Suprapubic skin (tissue), 4 donors: ENCODE measurements at regions not wholly inside any gene's neighbourhood (a gene's known extent, or its start where the extent isn't known, plus 50 kb on each side); places are given as distances from the start of the nearest gene placed in this dataset.

Experiments
- DNase-seq, 2 donors: peaks; one replicate each; pipeline ENCODE4 v3.0.0-alpha.2; 2019; ENCODE audit warnings: low spot score in 2 of 2
- H3K27ac ChIP-seq: fragments of 200-600 bp; sonication (generic); one replicate; pipeline ENCODE4 v1.5.1; 2019
- H3K27me3 ChIP-seq: fragments of 200-600 bp; sonication (generic); one replicate; pipeline ENCODE4 v1.5.1; 2019
- H3K36me3 ChIP-seq: fragments of 200-600 bp; sonication (generic); one replicate; pipeline ENCODE4 v1.5.1; 2019
- H3K4me1 ChIP-seq: fragments of 200-600 bp; sonication (generic); one replicate; pipeline ENCODE4 v1.5.1; 2019
- H3K4me3 ChIP-seq: fragments of 200-600 bp; sonication (generic); one replicate; pipeline ENCODE4 v1.5.1; 2019; ENCODE audit warnings: mild to moderate bottlenecking
- H3K9me3 ChIP-seq: fragments of 200-600 bp; sonication (generic); one replicate; pipeline ENCODE4 v1.5.1; 2019
- EP300 ChIP-seq: sonication (generic); formaldehyde crosslinking; IDR thresholded peaks from one replicate; pipeline ENCODE4 v1.6.1; 2017; ENCODE audit warnings: antibody characterized with exemption
- POLR2A ChIP-seq, 2 donors: fragments of 450-650 bp; IDR thresholded peaks; one replicate each; pipeline ENCODE4 v1.6.1; 2017; ENCODE audit warnings: antibody characterized with exemption in 2 of 2, mild to moderate bottlenecking in 2 of 2, moderate library complexity in 2 of 2
- POLR2AphosphoS5 ChIP-seq, 3 donors: sonication (generic); formaldehyde crosslinking; IDR thresholded peaks; one replicate each; pipeline ENCODE4 v1.6.1; 2017; ENCODE audit warnings: antibody characterized with exemption in 3 of 3
- WGBS: methylation state at CpG from one replicate; pipeline ENCODE4 v1.1.5; 2018; 5-methylcytosine and 5-hydroxymethylcytosine counted together
- TF ChIP-seq, protein P1 (sequence below), 2 donors: fragments of 200-600 bp in 1 of 2; fragments of 450-650 bp in 1 of 2; sonication (generic) in 1 of 2; IDR thresholded peaks; one replicate each; pipeline ENCODE4 v1.5.1; 2016 to 2019; ENCODE audit warnings: antibody characterized with exemption in 2 of 2, mild to moderate bottlenecking in 1 of 2, moderate library complexity in 1 of 2

GRCh38 chr10:118912961-118913600 is 116.4 kb upstream of the NANOS1 start:
- DNase-seq, result no peak
- no peak overlapping the region for H3K27ac ChIP-seq
- 80% methylated on average over 4 of the region's 4 CpGs for WGBS
- no peaks in the 10 kb centered on the region for H3K27me3 ChIP-seq
- no peaks in the 10 kb centered on the region for H3K4me1 ChIP-seq
- no peaks in the 10 kb centered on the region for H3K9me3 ChIP-seq
- no peaks in the 10 kb centered on the region for H3K36me3 ChIP-seq
- TF ChIP-seq POLR2A (IDR thresholded peaks at IDR 0.05) (no peak), POLR2AphosphoS5 (IDR thresholded peaks at IDR 0.05) (no peak), EP300 (no peak)
- TF ChIP-seq, protein P1, sequence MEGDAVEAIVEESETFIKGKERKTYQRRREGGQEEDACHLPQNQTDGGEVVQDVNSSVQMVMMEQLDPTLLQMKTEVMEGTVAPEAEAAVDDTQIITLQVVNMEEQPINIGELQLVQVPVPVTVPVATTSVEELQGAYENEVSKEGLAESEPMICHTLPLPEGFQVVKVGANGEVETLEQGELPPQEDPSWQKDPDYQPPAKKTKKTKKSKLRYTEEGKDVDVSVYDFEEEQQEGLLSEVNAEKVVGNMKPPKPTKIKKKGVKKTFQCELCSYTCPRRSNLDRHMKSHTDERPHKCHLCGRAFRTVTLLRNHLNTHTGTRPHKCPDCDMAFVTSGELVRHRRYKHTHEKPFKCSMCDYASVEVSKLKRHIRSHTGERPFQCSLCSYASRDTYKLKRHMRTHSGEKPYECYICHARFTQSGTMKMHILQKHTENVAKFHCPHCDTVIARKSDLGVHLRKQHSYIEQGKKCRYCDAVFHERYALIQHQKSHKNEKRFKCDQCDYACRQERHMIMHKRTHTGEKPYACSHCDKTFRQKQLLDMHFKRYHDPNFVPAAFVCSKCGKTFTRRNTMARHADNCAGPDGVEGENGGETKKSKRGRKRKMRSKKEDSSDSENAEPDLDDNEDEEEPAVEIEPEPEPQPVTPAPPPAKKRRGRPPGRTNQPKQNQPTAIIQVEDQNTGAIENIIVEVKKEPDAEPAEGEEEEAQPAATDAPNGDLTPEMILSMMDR (IDR thresholded peaks at IDR 0.05), result no peak
- no peak overlapping the region for H3K4me3 ChIP-seq

- no peak for TF ChIP-seq POLR2A (IDR thresholded peaks at IDR 0.05)
- TF ChIP-seq, protein P1 (IDR thresholded peaks at IDR 0.05), result no peak
- TF ChIP-seq EP300, result no peak
- no peak for TF ChIP-seq POLR2AphosphoS5 (IDR thresholded peaks at IDR 0.05)
- Histone ChIP-seq H3K9me3 (no peaks in the 10 kb centered on the region), H3K27me3 (no peaks in the 10 kb centered on the region), H3K36me3 (no peaks in the 10 kb centered on the region), H3K27ac (no peak overlapping the region), H3K4me3 (no peak overlapping the region), H3K4me1 (no peaks in the 10 kb centered on the region)
- no peak for DNase-seq
- 74% methylated on average over 4 of the region's 4 CpGs for WGBS
These were observed 115.7 kb upstream of the NANOS1 start for GRCh38 chr10:118913825-118914224.

GRCh38 chr10:118914629-118915028 is 114.9 kb upstream of the NANOS1 start:
- Histone ChIP-seq H3K27me3 (no peaks in the 10 kb centered on the region), H3K4me1 (no peaks in the 10 kb centered on the region), H3K36me3 (no peaks in the 10 kb centered on the region), H3K9me3 (no peaks in the 10 kb centered on the region), H3K27ac (no peak overlapping the region), H3K4me3 (no peak overlapping the region)
- TF ChIP-seq EP300, result no peak
- no peak for TF ChIP-seq POLR2AphosphoS5 (IDR thresholded peaks at IDR 0.05)
- TF ChIP-seq, protein P1 (IDR thresholded peaks at IDR 0.05), result no peak
- no peak for DNase-seq
- 57% methylated on average over 4 of the region's 4 CpGs for WGBS

GRCh38 chr10:118915161-118915560 is 114.4 kb upstream of the NANOS1 start:
- no peaks in the 10 kb centered on the region for H3K4me1 ChIP-seq
- H3K27me3 ChIP-seq, result no peaks in the 10 kb centered on the region
- DNase-seq, result no peak
- WGBS, result 92% methylated on average over 8 of the region's 8 CpGs
- TF ChIP-seq POLR2A (IDR thresholded peaks at IDR 0.05) (no peak), POLR2AphosphoS5 (IDR thresholded peaks at IDR 0.05) (no peak), EP300 (no peak)
- TF ChIP-seq, protein P1 (IDR thresholded peaks at IDR 0.05), result no peak
- no peaks in the 10 kb centered on the region for H3K9me3 ChIP-seq
- H3K4me3 ChIP-seq, result no peak overlapping the region
- no peak overlapping the region for H3K27ac ChIP-seq
- H3K36me3 ChIP-seq, result no peaks in the 10 kb centered on the region

GRCh38 chr10:118916777-118917176 is 112.7 kb upstream of the NANOS1 start:
- Histone ChIP-seq H3K9me3 (no peaks in the 10 kb centered on the region), H3K27ac (no peak overlapping the region), H3K27me3 (no peaks in the 10 kb centered on the region), H3K36me3 (no peaks in the 10 kb centered on the region), H3K4me1 (no peaks in the 10 kb centered on the region), H3K4me3 (no peak overlapping the region)
- DNase-seq, result no peak
- 92% methylated on average over 6 of the region's 6 CpGs for WGBS
- TF ChIP-seq POLR2A (IDR thresholded peaks at IDR 0.05), result no peak
- TF ChIP-seq POLR2AphosphoS5 (IDR thresholded peaks at IDR 0.05), result no peak
- TF ChIP-seq EP300, result no peak
- TF ChIP-seq, protein P1 (IDR thresholded peaks at IDR 0.05), result no peak
